ENCODE measurements at regions not wholly inside any gene's neighbourhood (a gene's known extent, or its start where the extent isn't known, plus 50 kb on each side); places are given as distances from the start of the nearest gene placed in this dataset.

GRCh38 chr2:49837561-49838293 is 683.4 kb upstream of the FSHR start:
- Histone ChIP-seq H3K36me3 (ENCODE audit: insufficient read depth, low read length) (no peaks in the 10 kb centered on the region), H3K4me3 (ENCODE audit: low read length) (no peak overlapping the region), H3K4me2 (ENCODE audit: low read length) (no peak overlapping the region), H3K27me3 (ENCODE audit: control insufficient read depth, insufficient read depth, low read length) (no peaks in the 10 kb centered on the region), H3K4me1 (ENCODE audit: control insufficient read depth, insufficient read depth, low read length) (no peaks in the 10 kb centered on the region), H3K9me3 (replicated peaks; ENCODE audit: low read length) (peaks cover 2% of the 10 kb centered on the region), H3K9ac (ENCODE audit: low read depth, low read length) (no peak overlapping the region)

DNA sequence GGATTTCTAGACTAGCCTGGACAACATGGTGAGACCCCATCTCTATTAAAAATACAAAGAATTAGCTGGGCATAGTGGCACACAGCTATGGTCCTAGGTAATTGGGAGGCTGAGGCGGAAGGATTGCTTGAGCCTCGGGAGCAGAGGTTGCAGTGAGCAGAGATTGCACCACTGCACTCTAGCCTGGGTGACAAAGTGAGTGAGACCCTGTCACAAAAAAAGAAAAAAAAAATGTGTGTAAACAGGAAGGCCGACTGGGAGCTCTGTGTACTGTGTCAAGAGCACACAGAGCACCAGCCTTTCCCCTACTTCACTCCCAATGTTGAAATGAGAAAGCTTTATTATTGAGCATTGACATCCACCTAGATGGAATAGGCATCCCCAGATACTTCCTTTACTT is 681.7 kb upstream of the FSHR start:
- no peaks in the 10 kb centered on the region for H3K27me3 ChIP-seq (ENCODE audit: control insufficient read depth, insufficient read depth, low read length)
- no peak overlapping the region for H3K4me3 ChIP-seq (ENCODE audit: low read length)
- no peak overlapping the region for H3K4me2 ChIP-seq (ENCODE audit: low read length)
- no peak overlapping the region for H3K9ac ChIP-seq (ENCODE audit: low read depth, low read length)
- no peaks in the 10 kb centered on the region for H3K4me1 ChIP-seq (ENCODE audit: control insufficient read depth, insufficient read depth, low read length)
- no peaks in the 10 kb centered on the region for H3K36me3 ChIP-seq (ENCODE audit: insufficient read depth, low read length)
- H3K9me3 ChIP-seq (replicated peaks; ENCODE audit: low read length), result peaks cover 3% of the 10 kb centered on the region

DNA sequence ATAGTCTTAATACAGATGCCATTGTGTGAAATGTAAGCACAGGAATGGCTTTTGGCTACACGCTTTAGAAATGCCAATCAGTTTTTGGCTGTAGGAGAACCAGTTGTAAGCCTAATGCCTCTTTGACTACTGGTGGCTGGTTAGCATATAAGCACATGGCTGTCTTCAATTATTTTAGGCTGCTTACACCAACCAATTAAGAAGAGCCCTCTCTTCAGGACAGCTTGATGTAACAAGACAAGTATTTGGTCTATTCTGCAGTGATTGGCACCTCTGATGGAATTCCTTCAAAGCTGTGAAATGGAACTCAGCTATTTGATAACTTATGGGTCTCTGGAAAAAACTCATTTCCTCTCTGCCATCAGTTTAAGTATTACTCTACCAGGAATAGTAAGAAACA is 680.1 kb upstream of the FSHR start:
- Histone ChIP-seq H3K4me3 (ENCODE audit: low read length) (no peak overlapping the region), H3K9ac (ENCODE audit: low read depth, low read length) (no peak overlapping the region), H3K9me3 (replicated peaks; ENCODE audit: low read length) (peaks cover 3% of the 10 kb centered on the region), H3K4me1 (ENCODE audit: control insufficient read depth, insufficient read depth, low read length) (no peaks in the 10 kb centered on the region), H3K27me3 (ENCODE audit: control insufficient read depth, insufficient read depth, low read length) (no peaks in the 10 kb centered on the region), H3K36me3 (ENCODE audit: insufficient read depth, low read length) (no peaks in the 10 kb centered on the region), H3K4me2 (ENCODE audit: low read length) (no peak overlapping the region)

GRCh38 chr2:49832555-49832954 is 678.2 kb upstream of the FSHR start:
- H3K36me3 ChIP-seq (ENCODE audit: insufficient read depth, low read length), result no peaks in the 10 kb centered on the region
- H3K4me2 ChIP-seq (ENCODE audit: low read length), result no peak overlapping the region
- H3K9ac ChIP-seq (ENCODE audit: low read depth, low read length), result no peak overlapping the region
- no peaks in the 10 kb centered on the region for H3K27me3 ChIP-seq (ENCODE audit: control insufficient read depth, insufficient read depth, low read length)
- peaks cover 9% of the 10 kb centered on the region for H3K9me3 ChIP-seq (replicated peaks; ENCODE audit: low read length)
- H3K4me1 ChIP-seq (ENCODE audit: control insufficient read depth, insufficient read depth, low read length), result no peaks in the 10 kb centered on the region
- H3K4me3 ChIP-seq (ENCODE audit: low read length), result no peak overlapping the region

GRCh38 chr2:49831698-49832367 is 677.5 kb upstream of the FSHR start:
- Histone ChIP-seq H3K9ac (ENCODE audit: low read depth, low read length) (no peak overlapping the region), H3K9me3 (replicated peaks; ENCODE audit: low read length) (peaks cover 12% of the 10 kb centered on the region), H3K36me3 (ENCODE audit: insufficient read depth, low read length) (no peaks in the 10 kb centered on the region), H3K4me3 (ENCODE audit: low read length) (no peak overlapping the region), H3K4me1 (ENCODE audit: control insufficient read depth, insufficient read depth, low read length) (no peaks in the 10 kb centered on the region), H3K27me3 (ENCODE audit: control insufficient read depth, insufficient read depth, low read length) (no peaks in the 10 kb centered on the region), H3K4me2 (ENCODE audit: low read length) (no peak overlapping the region)

DNA sequence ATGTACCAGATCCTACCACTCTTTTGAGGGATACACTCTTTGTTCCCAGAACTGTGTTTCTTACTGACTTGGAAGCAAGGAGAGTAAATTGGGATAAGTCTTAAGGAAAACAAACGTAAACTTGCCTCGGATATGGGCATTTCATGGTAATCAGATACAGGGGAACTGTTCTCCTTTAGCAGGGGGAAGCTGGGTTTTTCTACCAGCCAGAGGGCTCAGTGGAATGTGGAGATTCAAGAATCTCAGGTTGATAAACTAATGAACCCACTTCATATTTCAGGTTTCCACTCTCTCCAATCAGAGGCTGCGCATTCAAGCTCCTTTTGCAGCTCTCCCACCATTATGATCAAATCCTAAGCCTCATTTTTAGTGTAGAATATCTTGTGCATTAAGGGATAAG is 676.5 kb upstream of the FSHR start:
- Histone ChIP-seq H3K9me3 (replicated peaks; ENCODE audit: low read length) (peaks cover 12% of the 10 kb centered on the region), H3K4me2 (ENCODE audit: low read length) (no peak overlapping the region), H3K9ac (ENCODE audit: low read depth, low read length) (no peak overlapping the region), H3K4me3 (ENCODE audit: low read length) (no peak overlapping the region), H3K27me3 (ENCODE audit: control insufficient read depth, insufficient read depth, low read length) (no peaks in the 10 kb centered on the region), H3K36me3 (ENCODE audit: insufficient read depth, low read length) (no peaks in the 10 kb centered on the region), H3K4me1 (ENCODE audit: control insufficient read depth, insufficient read depth, low read length) (no peaks in the 10 kb centered on the region)

DNA sequence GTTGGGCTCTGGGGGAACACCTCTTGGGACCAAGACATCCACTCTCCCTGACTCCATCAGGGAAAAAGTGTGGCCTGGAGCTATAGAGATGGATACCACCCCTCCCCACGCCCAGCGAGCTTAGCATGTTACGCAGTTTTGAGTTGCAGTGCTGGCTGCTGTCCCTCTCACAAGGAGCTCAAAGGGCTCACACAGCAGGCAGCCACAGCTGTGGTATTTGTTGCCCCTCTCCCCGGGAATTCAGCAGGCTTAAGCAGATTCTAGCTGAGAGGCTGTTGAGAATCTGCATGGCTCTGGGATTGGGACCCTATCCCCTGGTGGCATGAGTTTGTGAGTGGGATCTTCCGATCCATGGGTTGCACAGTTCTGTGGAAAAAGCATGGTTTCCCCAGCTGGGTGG is 673.1 kb upstream of the FSHR start:
- Histone ChIP-seq H3K4me1 (ENCODE audit: control insufficient read depth, insufficient read depth, low read length) (no peaks in the 10 kb centered on the region), H3K4me2 (ENCODE audit: low read length) (no peak overlapping the region), H3K4me3 (ENCODE audit: low read length) (no peak overlapping the region), H3K9ac (ENCODE audit: low read depth, low read length) (no peak overlapping the region), H3K36me3 (ENCODE audit: insufficient read depth, low read length) (no peaks in the 10 kb centered on the region), H3K27me3 (ENCODE audit: control insufficient read depth, insufficient read depth, low read length) (no peaks in the 10 kb centered on the region), H3K9me3 (replicated peaks; ENCODE audit: low read length) (peaks cover 12% of the 10 kb centered on the region)

GRCh38 chr2:49813208-49813607 is 658.9 kb upstream of the FSHR start:
- H3K9me3 ChIP-seq (replicated peaks; ENCODE audit: low read length), result no peaks in the 10 kb centered on the region
- no peaks in the 10 kb centered on the region for H3K27me3 ChIP-seq (ENCODE audit: control insufficient read depth, insufficient read depth, low read length)
- no peaks in the 10 kb centered on the region for H3K4me1 ChIP-seq (ENCODE audit: control insufficient read depth, insufficient read depth, low read length)
- H3K9ac ChIP-seq (ENCODE audit: low read depth, low read length), result no peak overlapping the region
- H3K4me2 ChIP-seq (ENCODE audit: low read length), result no peak overlapping the region
- no peaks in the 10 kb centered on the region for H3K36me3 ChIP-seq (ENCODE audit: insufficient read depth, low read length)
- H3K4me3 ChIP-seq (ENCODE audit: low read length), result no peak overlapping the region

DNA sequence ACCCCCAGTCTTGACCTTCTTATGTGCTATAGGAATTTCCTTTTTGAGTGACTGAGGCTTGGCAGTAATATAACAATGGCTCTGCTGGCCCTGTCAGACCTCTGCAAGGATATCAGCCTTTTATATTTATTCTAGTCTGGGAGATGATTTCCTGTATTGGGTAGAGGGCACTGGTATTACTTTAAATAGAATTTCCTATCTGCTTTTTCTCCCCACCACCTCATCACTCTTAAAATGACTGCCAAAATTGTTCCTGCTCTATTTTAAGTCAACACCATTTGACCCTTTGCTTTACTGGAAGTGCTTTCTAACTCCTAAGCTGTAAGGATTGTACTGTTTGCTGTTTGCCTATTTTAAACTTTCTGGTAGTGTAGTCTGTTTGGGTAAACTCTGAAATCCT is 658.4 kb upstream of the FSHR start:
- H3K4me2 ChIP-seq (ENCODE audit: low read length), result no peak overlapping the region
- no peak overlapping the region for H3K4me3 ChIP-seq (ENCODE audit: low read length)
- H3K36me3 ChIP-seq (ENCODE audit: insufficient read depth, low read length), result no peaks in the 10 kb centered on the region
- H3K27me3 ChIP-seq (ENCODE audit: control insufficient read depth, insufficient read depth, low read length), result no peaks in the 10 kb centered on the region
- H3K4me1 ChIP-seq (ENCODE audit: control insufficient read depth, insufficient read depth, low read length), result no peaks in the 10 kb centered on the region
- no peaks in the 10 kb centered on the region for H3K9me3 ChIP-seq (replicated peaks; ENCODE audit: low read length)
- no peak overlapping the region for H3K9ac ChIP-seq (ENCODE audit: low read depth, low read length)

DNA sequence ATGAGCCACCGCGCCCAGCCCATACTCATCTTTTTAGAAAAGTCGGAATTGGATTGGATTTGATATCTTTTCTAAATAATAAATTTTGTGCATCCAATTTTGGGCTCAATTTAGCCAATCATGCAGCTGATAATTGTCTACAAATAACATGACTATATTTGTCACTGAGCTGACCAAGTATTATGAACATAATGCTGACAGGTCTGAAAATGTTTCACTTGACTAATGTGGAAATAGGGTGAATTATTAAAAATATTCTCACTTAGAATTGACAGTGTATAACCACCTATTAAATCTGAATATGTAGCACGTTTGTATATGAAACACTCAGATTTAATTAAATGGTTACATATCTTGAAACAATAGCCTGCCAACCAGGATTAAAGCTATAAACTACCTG is 657.2 kb upstream of the FSHR start:
- H3K9me3 ChIP-seq (replicated peaks; ENCODE audit: low read length), result no peaks in the 10 kb centered on the region
- no peaks in the 10 kb centered on the region for H3K27me3 ChIP-seq (ENCODE audit: control insufficient read depth, insufficient read depth, low read length)
- no peak overlapping the region for H3K4me3 ChIP-seq (ENCODE audit: low read length)
- H3K4me2 ChIP-seq (ENCODE audit: low read length), result no peak overlapping the region
- no peak overlapping the region for H3K9ac ChIP-seq (ENCODE audit: low read depth, low read length)
- H3K4me1 ChIP-seq (ENCODE audit: control insufficient read depth, insufficient read depth, low read length), result no peaks in the 10 kb centered on the region
- H3K36me3 ChIP-seq (ENCODE audit: insufficient read depth, low read length), result no peaks in the 10 kb centered on the region

DNA sequence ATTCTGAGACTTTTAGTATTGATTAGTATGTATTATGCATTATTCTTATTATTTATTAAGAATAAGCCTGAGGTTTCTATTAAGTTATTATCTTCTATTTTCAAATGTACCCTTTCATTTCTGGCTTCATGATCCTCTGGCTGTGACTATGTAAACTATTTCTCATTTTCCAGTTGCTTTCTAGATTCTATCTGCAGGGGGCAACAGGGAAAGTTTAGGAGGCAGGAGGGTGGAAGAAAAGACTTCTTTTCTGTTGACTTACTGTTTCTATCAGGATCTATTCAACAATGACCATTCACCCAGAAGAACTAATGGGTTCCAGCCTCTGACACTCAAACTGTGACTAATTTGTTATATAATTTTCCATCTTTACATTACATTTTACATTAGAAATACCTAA is 653.4 kb upstream of the FSHR start:
- H3K27me3 ChIP-seq (ENCODE audit: control insufficient read depth, insufficient read depth, low read length), result no peaks in the 10 kb centered on the region
- no peaks in the 10 kb centered on the region for H3K36me3 ChIP-seq (ENCODE audit: insufficient read depth, low read length)
- no peak overlapping the region for H3K9ac ChIP-seq (ENCODE audit: low read depth, low read length)
- H3K4me3 ChIP-seq (ENCODE audit: low read length), result no peak overlapping the region
- no peak overlapping the region for H3K4me2 ChIP-seq (ENCODE audit: low read length)
- no peaks in the 10 kb centered on the region for H3K4me1 ChIP-seq (ENCODE audit: control insufficient read depth, insufficient read depth, low read length)
- no peaks in the 10 kb centered on the region for H3K9me3 ChIP-seq (replicated peaks; ENCODE audit: low read length)

GRCh38 chr2:49804111-49804510 is 649.8 kb upstream of the FSHR start:
- Histone ChIP-seq H3K9me3 (replicated peaks; ENCODE audit: low read length) (no peaks in the 10 kb centered on the region), H3K36me3 (ENCODE audit: insufficient read depth, low read length) (no peaks in the 10 kb centered on the region), H3K9ac (ENCODE audit: low read depth, low read length) (no peak overlapping the region), H3K4me1 (ENCODE audit: control insufficient read depth, insufficient read depth, low read length) (no peaks in the 10 kb centered on the region), H3K4me3 (ENCODE audit: low read length) (no peak overlapping the region), H3K27me3 (ENCODE audit: control insufficient read depth, insufficient read depth, low read length) (no peaks in the 10 kb centered on the region), H3K4me2 (ENCODE audit: low read length) (no peak overlapping the region)

All from skeletal muscle satellite cell (primary cell).